Renal cortical epithelial cell (primary cell): ENCODE measurements at regions not wholly inside any gene's neighbourhood (a gene's known extent, or its start where the extent isn't known, plus 50 kb on each side); places are given as distances from the start of the nearest gene placed in this dataset.
A peak's percentile ranks its signal among the peaks of the same experiment; 100 is the strongest.

ENCODE experiments used
- DNase-seq: peaks from one replicate; pipeline ENCODE4 v3.0.0-alpha.2; 2011; ENCODE audit warnings: low read depth

- DNase-seq: no peak
Measured at GRCh38 chr2:8197101-8197500, 484.8 kb upstream of the ID2 start.

- DNase-seq: no peak
Measured at GRCh38 chr2:8197825-8198224, 484.0 kb upstream of the ID2 start.

GRCh38 chr2:8198766-8199382 lies 483.0 kb upstream of the ID2 start:
- DNase-seq: no peak

GRCh38 chr2:8202132-8202531 lies 479.7 kb upstream of the ID2 start:
- no peak for DNase-seq

- no peak for DNase-seq
Measured at GRCh38 chr2:8203364-8203763, 478.5 kb upstream of the ID2 start.

- DNase-seq: no peak
Measured at GRCh38 chr2:8204711-8205110, 477.1 kb upstream of the ID2 start.

- DNase-seq: no peak
Measured at GRCh38 chr2:8209494-8209893, 472.4 kb upstream of the ID2 start.

GRCh38 chr2:8211384-8211783 lies 470.5 kb upstream of the ID2 start:
- DNase-seq: no peak

GRCh38 chr2:8212239-8212638 lies 469.6 kb upstream of the ID2 start:
- no peak for DNase-seq

- peak; percentile 6 for DNase-seq
Measured at GRCh38 chr2:8214036-8214615, 467.7 kb upstream of the ID2 start.

- DNase-seq: peak; percentile 72
Measured at GRCh38 chr2:8215159-8215863, 466.5 kb upstream of the ID2 start.

- DNase-seq: no peak
Measured at GRCh38 chr2:8215982-8216381, 465.9 kb upstream of the ID2 start.

- no peak for DNase-seq
Measured at GRCh38 chr2:8216397-8216796, 465.5 kb upstream of the ID2 start.

- no peak for DNase-seq
Measured at GRCh38 chr2:8217468-8218030, 464.3 kb upstream of the ID2 start.

GRCh38 chr2:8219096-8219495 lies 462.8 kb upstream of the ID2 start:
- DNase-seq: no peak

- DNase-seq: no peak
Measured at GRCh38 chr2:8219631-8220355, 462.1 kb upstream of the ID2 start.

GRCh38 chr2:8222979-8223694 lies 458.7 kb upstream of the ID2 start:
- DNase-seq: no peak

- DNase-seq: no peak
Measured at GRCh38 chr2:8223695-8224346, 458.0 kb upstream of the ID2 start.

GRCh38 chr2:8224347-8225190 lies 457.3 kb upstream of the ID2 start:
- DNase-seq: no peak

- DNase-seq: no peak
Measured at GRCh38 chr2:8225266-8225665, 456.6 kb upstream of the ID2 start.
